Esophagus squamous epithelium (tissue), 5 donors: ENCODE measurements at regions not wholly inside any gene's neighbourhood (a gene's known extent, or its start where the extent isn't known, plus 50 kb on each side); places are given as distances from the start of the nearest gene placed in this dataset.

Source experiments
- DNase-seq: peaks from one replicate; lab custom pipeline; 2025; lab: John Stamatoyannopoulos, UW
- H3K27ac ChIP-seq, 4 donors: fragments of 200-600 bp; sonication (generic); one replicate each; pipeline ENCODE4 v1.5.1; 2016 to 2019; ENCODE audit warnings: mild to moderate bottlenecking in 1 of 4
- H3K27me3 ChIP-seq, 4 donors: fragments of 200-600 bp; sonication (generic); 1 replicate in 3 of 4; 2 replicates in 1 of 4; pipeline versions ENCODE4 v1.5.1 to v1.6.0; 2017 to 2021; ENCODE audit warnings: antibody characterized with exemption in 1 of 4
- H3K36me3 ChIP-seq, 3 donors: fragments of 200-600 bp; sonication (generic); one replicate each; pipeline ENCODE4 v1.5.1; 2016 to 2019
- H3K4me1 ChIP-seq, 3 donors: fragments of 200-600 bp; sonication (generic); one replicate each; pipeline ENCODE4 v1.5.1; 2017 to 2019
- H3K4me3 ChIP-seq, 4 donors: fragments of 200-600 bp; sonication (generic); 1 replicate in 3 of 4; 2 replicates in 1 of 4; pipeline ENCODE4 v1.5.1; 2016 to 2019; ENCODE audit warnings: mild to moderate bottlenecking in 2 of 4, moderate library complexity in 1 of 4
- H3K9me3 ChIP-seq, 3 donors: fragments of 200-600 bp; sonication (generic); one replicate each; pipeline ENCODE4 v1.5.1; 2016 to 2019
- CTCF ChIP-seq, 6 experiments: fragments of 450-650 bp in 4 of 6; fragments of 200-600 bp in 2 of 6; sonication (generic) in 2 of 6; IDR thresholded peaks; one replicate each; pipeline ENCODE4 v1.5.1; 2016 to 2019; ENCODE audit warnings: antibody characterized with exemption in 6 of 6, mild to moderate bottlenecking in 4 of 6, moderate library complexity in 4 of 6
- POLR2A ChIP-seq, 4 donors: fragments of 450-650 bp; IDR thresholded peaks; one replicate each; pipeline ENCODE4 v1.6.1; 2017; ENCODE audit warnings: antibody characterized with exemption in 4 of 4, mild to moderate bottlenecking in 4 of 4, moderate library complexity in 3 of 4
- WGBS, 2 donors: methylation state at CpG; one replicate each; pipeline ENCODE4 v1.1.5; 2018; 5-methylcytosine and 5-hydroxymethylcytosine counted together
- intact Hi-C: fragments of 100-400 bp; cut with DNase I; formaldehyde crosslinking; loops from one replicate; pipeline ENCODE4 v1.15.0; 2022
- donor health status: DM: yes; HTN: yes; CAD: no.

GRCh38 chr7:7304705-7305450 lies 122.5 kb downstream of the C1GALT1 start:
- no peak for DNase-seq
- 50 to 58% methylated on average over 7 of the region's 7 CpGs for WGBS, 2 donors

DNA sequence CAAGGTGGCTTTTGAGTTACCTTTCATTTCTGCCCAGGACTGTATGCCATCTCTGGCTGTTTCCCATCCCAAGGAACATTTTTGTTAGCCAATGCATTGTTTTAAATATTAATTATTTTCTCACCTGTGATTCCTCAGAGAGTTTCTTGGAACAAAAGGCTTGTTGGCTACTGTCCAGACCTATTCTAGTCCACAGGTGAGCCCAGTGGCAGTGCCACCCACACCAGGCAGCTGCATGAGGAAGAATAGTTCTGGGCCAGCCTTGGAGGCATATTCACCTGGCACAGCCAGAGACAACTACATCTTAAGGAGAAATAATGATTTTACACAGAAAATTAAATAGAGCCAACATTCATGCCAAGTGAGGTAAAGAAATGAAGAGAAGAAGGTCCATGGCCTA lies 123.9 kb downstream of the C1GALT1 start:
- H3K27me3 ChIP-seq, result no peaks in the 10 kb centered on the region
- DNase-seq, result no peak
- intact Hi-C loops, result no loop called here
- TF ChIP-seq CTCF (IDR thresholded peaks at IDR 0.05), result no peak
- no peak for TF ChIP-seq POLR2A (IDR thresholded peaks at IDR 0.05)
- no peaks in the 10 kb centered on the region for H3K36me3 ChIP-seq
- no peaks in the 10 kb centered on the region for H3K9me3 ChIP-seq
- H3K27ac ChIP-seq, result no peak overlapping the region
- H3K4me1 ChIP-seq, result peaks cover 0 to 57% (median 0%) of the 10 kb centered on the region in 3 donors
- no peak overlapping the region for H3K4me3 ChIP-seq

More at GRCh38 chr7:7304705-7305450, 122.5 kb downstream of the C1GALT1 start:
- H3K27ac ChIP-seq, result no peak overlapping the region
- no peaks in the 10 kb centered on the region for H3K36me3 ChIP-seq
- H3K27me3 ChIP-seq, result no peaks in the 10 kb centered on the region
- no peaks in the 10 kb centered on the region for H3K9me3 ChIP-seq
- H3K4me3 ChIP-seq, result no peak overlapping the region
- intact Hi-C loops, result no loop called here
- peaks cover 0 to 51% (median 0%) of the 10 kb centered on the region in 3 donors for H3K4me1 ChIP-seq
- TF ChIP-seq POLR2A (IDR thresholded peaks at IDR 0.05), result no peak
- TF ChIP-seq CTCF (IDR thresholded peaks at IDR 0.05), result no peak
